ENCODE measurements at regions not wholly inside any gene's neighbourhood (a gene's known extent, or its start where the extent isn't known, plus 50 kb on each side); places are given as distances from the start of the nearest gene placed in this dataset.
"Not testable (repeated sequence)": the region's sequence is repeated elsewhere in the genome, so short reads cannot be mapped to it uniquely, and the experiment has no call there.

GRCh38 chr6:93927731-93928130, 508.4 kb upstream of the EPHA7 start:
- DNase-seq = no peak

- no peak for DNase-seq
These were observed 500.0 kb upstream of the EPHA7 start for GRCh38 chr6:93919365-93919764.

- DNase-seq = no peak
These were observed 498.9 kb upstream of the EPHA7 start for GRCh38 chr6:93918258-93918657.

GRCh38 chr6:93917216-93917615, 497.9 kb upstream of the EPHA7 start:
- no peak for DNase-seq

- no peak for DNase-seq
These were observed 497.4 kb upstream of the EPHA7 start for GRCh38 chr6:93916716-93917115.

DNA sequence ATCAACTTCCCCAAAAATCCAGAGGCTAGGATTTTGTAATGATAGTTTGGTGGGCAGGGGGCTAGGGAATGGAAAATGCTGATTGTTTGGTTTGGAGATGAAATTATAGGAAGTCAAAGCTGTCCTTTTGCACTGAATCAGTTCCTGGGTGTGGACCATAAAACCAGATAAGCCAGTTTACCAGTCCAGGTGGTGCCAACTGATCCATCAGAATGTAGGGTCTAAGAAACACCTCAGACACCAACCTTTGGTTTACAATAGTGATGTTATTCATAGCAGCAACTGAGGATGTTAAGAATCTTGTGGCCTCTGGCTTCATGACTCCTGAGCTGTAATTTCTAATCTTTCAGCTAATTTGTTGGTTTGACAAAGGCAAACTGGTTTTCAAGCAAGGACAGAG, 496.6 kb upstream of the EPHA7 start:
- DNase-seq = no peak

DNA sequence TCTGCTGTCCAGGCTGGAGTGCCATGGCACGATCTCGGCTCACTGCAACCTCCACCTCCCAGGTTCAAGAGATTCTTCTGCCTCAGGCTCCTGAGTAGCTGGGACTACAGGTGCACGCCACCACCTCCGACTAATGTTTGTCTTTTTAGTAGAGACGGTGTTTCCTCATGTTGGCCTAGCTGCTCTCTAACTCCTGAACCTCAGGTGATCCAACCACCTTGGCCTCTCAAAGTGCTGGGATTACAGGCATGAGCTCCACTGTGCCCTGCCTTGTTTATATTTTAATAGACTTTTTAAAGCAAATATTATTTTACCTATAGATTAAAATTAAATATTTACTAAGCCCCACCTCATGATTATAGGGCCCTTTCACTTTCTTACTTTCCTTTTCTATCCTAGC, 483.2 kb upstream of the EPHA7 start:
- DNase-seq = no peak

DNA sequence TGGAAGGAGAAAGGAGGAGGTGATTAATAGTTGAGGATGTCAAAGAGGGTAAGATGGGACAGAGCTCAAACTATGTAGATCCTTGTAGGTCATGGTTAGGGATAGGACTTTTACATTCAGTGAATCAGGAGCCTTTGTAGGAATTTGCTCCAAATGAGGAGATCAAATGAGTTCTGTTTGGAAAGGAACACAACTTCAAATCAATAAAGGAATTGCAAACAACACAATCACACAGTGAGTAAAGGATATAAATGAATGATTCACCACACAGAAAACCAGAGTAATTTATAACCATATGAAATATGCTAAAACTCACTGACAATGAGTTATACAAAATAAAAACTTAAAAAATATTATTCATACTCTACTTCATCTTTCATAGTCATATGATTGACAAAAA, 480.8 kb upstream of the EPHA7 start:
- DNase-seq = no peak

GRCh38 chr6:93896081-93896480, 476.7 kb upstream of the EPHA7 start:
- no peak for DNase-seq

- no peak for DNase-seq
These were observed 475.2 kb upstream of the EPHA7 start for GRCh38 chr6:93894521-93894920.

- DNase-seq = no peak
These were observed 470.4 kb upstream of the EPHA7 start for GRCh38 chr6:93889713-93890112.

DNA sequence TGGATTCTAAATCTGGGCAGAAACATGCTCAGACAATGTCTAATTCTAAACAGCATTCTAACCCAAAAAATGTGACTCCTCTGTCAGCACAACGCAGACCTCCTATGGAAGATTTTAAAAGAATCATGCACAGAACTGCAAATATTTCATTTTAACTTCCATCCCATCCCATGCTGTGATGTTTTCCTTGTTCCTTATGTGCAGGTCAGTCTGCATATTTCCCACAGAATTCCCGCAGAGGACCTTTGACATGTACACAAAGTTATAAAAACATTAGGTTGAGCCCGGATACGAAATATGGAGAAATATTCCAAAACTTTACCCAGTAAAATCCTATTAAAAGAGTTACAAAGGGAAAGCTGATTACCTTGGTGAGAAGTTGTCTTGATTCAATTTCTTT, 467.1 kb upstream of the EPHA7 start:
- no peak for DNase-seq

DNA sequence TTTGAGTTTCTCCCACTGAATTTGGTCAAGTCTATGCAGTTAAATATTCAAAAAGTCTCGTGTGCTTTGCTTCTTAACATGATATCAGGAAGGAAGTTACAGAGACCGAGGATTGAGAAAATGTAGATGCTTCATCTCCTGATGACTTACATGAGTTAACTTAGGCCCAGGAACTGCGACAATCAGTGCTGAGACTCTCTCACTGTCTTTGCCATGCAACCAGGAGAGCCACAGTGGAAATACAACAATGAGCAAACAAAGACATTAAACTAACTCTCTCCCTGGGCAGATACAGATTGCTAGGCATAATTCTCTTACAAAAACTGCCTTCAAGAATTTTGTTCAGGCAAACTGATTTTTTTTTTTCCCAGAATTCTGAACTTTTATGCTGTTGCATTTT, 440.6 kb upstream of the EPHA7 start:
- DNase-seq = no peak

GRCh38 chr6:93858213-93858612, 438.9 kb upstream of the EPHA7 start:
- DNase-seq = no peak

- no peak for DNase-seq
These were observed 430.5 kb upstream of the EPHA7 start for GRCh38 chr6:93849857-93850256.

- no peak for DNase-seq
These were observed 428.8 kb upstream of the EPHA7 start for GRCh38 chr6:93848031-93848742.

DNA sequence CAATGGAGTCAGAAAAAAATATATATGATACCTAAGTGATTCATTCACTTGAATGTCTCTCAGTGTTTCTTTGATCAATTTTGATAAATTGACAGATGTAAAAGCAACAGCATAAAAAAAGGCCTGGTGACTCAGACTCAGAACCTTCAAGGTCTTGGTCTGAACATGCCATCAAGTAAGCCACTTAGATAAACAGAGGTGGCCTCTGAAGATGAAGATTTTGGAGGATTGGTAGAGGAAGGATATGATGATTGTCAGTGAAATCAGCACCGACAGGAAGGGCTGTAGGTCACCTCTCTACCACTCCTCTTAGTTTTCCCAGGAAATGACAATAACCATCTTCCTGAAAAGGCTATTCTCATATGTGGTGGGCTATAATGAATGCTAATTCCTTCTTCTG, 422.8 kb upstream of the EPHA7 start:
- DNase-seq = no peak

GRCh38 chr6:93835451-93836145, 416.2 kb upstream of the EPHA7 start:
- not testable (repeated sequence) for DNase-seq

DNA sequence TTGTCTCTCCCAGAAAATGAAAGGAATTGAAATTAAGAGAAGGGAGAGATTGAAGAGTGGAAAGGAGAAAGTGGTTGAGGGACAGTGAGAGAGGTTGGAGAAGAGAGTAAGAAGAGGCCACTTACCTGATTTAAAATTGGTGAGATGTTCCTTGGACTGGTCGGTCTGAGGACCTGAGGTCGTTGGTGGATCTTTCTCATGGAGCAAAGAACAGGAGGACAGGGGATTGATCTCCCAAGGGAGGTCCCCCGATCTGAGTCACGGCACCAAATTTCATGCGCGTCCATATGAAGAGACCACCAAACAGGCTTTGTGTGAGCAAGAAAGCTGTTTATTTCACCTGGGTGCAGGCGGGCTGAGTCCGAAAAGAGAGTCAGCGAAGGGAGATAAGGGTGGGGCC, 415.7 kb upstream of the EPHA7 start:
- not testable (repeated sequence) for DNase-seq

DNA sequence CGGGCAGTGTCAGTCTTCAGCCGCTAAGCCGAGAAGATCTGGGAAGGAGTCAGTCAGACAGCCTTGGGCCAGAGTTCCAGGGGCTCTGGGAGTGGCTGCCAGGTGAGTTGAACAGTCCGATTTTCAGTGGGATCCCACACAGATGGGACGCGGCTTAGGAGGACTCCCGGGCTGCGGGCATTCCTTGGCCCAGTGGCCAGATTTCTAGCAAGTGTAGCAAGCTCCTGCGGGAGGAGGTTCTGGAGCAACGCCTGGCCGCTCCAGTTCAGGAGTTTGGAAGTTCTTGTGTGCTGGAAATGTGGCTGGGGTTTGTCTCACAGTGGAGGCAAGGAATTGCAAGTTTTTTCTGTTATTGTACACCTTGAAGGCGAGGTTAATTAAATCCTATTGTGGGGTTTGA, 414.0 kb upstream of the EPHA7 start:
- DNase-seq = not testable (repeated sequence)

GRCh38 chr6:93829757-93830156, 410.4 kb upstream of the EPHA7 start:
- not testable (repeated sequence) for DNase-seq

- no peak for DNase-seq
These were observed 409.6 kb upstream of the EPHA7 start for GRCh38 chr6:93829009-93829408.

- DNase-seq = no peak
These were observed 409.2 kb upstream of the EPHA7 start for GRCh38 chr6:93828553-93828952.

- DNase-seq = no peak
These were observed 408.4 kb upstream of the EPHA7 start for GRCh38 chr6:93827728-93828127.

- no peak for DNase-seq
These were observed 406.6 kb upstream of the EPHA7 start for GRCh38 chr6:93825950-93826349.

Data from T-helper 1 cell (primary cell).